ENCODE measurements at regions not wholly inside any gene's neighbourhood (a gene's known extent, or its start where the extent isn't known, plus 50 kb on each side); places are given as distances from the start of the nearest gene placed in this dataset.

DNA sequence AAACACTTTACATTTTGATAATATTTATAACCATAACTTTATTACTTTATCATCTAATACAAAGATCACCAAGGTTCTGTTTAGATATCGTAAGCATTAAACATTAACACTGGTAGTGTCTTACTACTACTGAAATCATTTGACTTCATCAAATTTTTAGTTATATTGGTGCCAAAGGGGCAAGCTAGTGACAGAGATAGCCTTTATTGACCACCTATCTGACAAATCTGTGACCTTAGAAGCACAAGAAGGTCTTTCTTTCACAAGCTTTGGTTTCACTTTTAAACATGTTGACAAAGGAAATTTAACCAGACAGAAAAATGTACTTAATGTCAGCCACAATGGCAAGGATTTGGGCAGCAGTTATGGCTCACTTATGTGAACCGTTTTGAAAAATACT lies 50.7 kb upstream of the ENPP4 start:
- ChIA-PET POLR2A (no interaction called here), RAD21 (ENCODE audit: low non-redundant PET in 1 of 2, low total read pairs in 2 of 2, uncharacterized antibody in 2 of 2, unreplicated experiment in 2 of 2) (no interaction called here), CTCF (interaction anchor here (1.6 kb wide), 1 partner anchor 11 kb away, joined by 5 read pairs; no protein-coding TSS in a partner anchor)
- Histone ChIP-seq H3K79me2 (ENCODE audit: insufficient read depth, low read length) (no peaks in the 10 kb centered on the region), H3K4me2 (ENCODE audit: low read length) (no peak overlapping the region), H2AFZ (ENCODE audit: low read depth, low read length, poor library complexity, severe bottlenecking) (no peak overlapping the region), H3K36me3 (ENCODE audit: control insufficient read depth in 1 of 2, insufficient read depth in 2 of 2, low read length in 2 of 2) (no peaks in the 10 kb centered on the region), H3K9ac (ENCODE audit: low read length) (no peak overlapping the region), H4K20me1 (ENCODE audit: insufficient read depth) (no peaks in the 10 kb centered on the region), H3K4me3 (replicated peaks in 1 of 2; ENCODE audit: low read depth in 1 of 2, low read length in 2 of 2) (no peak overlapping the region), H3K9me2 (ENCODE audit: insufficient read depth) (no peaks in the 10 kb centered on the region; the same call in 1 of the 2 replicates), H3K4me1 (ENCODE audit: control insufficient read depth in 1 of 2, insufficient read depth in 2 of 2, low read length in 2 of 2) (no peaks in the 10 kb centered on the region), H3K27ac (ENCODE audit: low read depth, low read length) (no peak overlapping the region), H3K9me3 (ENCODE audit: control insufficient read depth in 1 of 2, insufficient read depth in 1 of 2, low read depth in 1 of 2, low read length in 2 of 2) (no peaks in the 10 kb centered on the region), H3K27me3 (ENCODE audit: insufficient read depth, low read length) (no peaks in the 10 kb centered on the region)
- no peak for ATAC-seq
- TF ChIP-seq, protein P1, sequence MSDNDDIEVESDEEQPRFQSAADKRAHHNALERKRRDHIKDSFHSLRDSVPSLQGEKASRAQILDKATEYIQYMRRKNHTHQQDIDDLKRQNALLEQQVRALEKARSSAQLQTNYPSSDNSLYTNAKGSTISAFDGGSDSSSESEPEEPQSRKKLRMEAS (IDR thresholded peaks at IDR 0.05), result no peak
- TF ChIP-seq TCF7L2 (IDR thresholded peaks at IDR 0.05; ENCODE audit: borderline replicate concordance, extremely low read depth, insufficient read depth, insufficient read length), result no peak
- TF ChIP-seq, protein P2, sequence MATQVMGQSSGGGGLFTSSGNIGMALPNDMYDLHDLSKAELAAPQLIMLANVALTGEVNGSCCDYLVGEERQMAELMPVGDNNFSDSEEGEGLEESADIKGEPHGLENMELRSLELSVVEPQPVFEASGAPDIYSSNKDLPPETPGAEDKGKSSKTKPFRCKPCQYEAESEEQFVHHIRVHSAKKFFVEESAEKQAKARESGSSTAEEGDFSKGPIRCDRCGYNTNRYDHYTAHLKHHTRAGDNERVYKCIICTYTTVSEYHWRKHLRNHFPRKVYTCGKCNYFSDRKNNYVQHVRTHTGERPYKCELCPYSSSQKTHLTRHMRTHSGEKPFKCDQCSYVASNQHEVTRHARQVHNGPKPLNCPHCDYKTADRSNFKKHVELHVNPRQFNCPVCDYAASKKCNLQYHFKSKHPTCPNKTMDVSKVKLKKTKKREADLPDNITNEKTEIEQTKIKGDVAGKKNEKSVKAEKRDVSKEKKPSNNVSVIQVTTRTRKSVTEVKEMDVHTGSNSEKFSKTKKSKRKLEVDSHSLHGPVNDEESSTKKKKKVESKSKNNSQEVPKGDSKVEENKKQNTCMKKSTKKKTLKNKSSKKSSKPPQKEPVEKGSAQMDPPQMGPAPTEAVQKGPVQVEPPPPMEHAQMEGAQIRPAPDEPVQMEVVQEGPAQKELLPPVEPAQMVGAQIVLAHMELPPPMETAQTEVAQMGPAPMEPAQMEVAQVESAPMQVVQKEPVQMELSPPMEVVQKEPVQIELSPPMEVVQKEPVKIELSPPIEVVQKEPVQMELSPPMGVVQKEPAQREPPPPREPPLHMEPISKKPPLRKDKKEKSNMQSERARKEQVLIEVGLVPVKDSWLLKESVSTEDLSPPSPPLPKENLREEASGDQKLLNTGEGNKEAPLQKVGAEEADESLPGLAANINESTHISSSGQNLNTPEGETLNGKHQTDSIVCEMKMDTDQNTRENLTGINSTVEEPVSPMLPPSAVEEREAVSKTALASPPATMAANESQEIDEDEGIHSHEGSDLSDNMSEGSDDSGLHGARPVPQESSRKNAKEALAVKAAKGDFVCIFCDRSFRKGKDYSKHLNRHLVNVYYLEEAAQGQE (IDR thresholded peaks at IDR 0.05; ENCODE audit: low read depth), result no peak
- TF ChIP-seq CBX3 (IDR thresholded peaks at IDR 0.05; ENCODE audit: low read depth), result no peak
- TF ChIP-seq SP1 (IDR thresholded peaks at IDR 0.05; ENCODE audit: low read depth), result no peak
- TF ChIP-seq, protein P3, sequence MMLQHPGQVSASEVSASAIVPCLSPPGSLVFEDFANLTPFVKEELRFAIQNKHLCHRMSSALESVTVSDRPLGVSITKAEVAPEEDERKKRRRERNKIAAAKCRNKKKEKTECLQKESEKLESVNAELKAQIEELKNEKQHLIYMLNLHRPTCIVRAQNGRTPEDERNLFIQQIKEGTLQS (IDR thresholded peaks at IDR 0.05), result no peak
- no peak for TF ChIP-seq SRF (IDR thresholded peaks at IDR 0.05; ENCODE audit: low read depth)
- TF ChIP-seq EZH2phosphoT487 (IDR thresholded peaks at IDR 0.05; ENCODE audit: borderline replicate concordance), result no peak
- TF ChIP-seq ZNF274 (IDR thresholded peaks at IDR 0.05; ENCODE audit: low read depth, low read length), result no peak
- TF ChIP-seq, protein P4, sequence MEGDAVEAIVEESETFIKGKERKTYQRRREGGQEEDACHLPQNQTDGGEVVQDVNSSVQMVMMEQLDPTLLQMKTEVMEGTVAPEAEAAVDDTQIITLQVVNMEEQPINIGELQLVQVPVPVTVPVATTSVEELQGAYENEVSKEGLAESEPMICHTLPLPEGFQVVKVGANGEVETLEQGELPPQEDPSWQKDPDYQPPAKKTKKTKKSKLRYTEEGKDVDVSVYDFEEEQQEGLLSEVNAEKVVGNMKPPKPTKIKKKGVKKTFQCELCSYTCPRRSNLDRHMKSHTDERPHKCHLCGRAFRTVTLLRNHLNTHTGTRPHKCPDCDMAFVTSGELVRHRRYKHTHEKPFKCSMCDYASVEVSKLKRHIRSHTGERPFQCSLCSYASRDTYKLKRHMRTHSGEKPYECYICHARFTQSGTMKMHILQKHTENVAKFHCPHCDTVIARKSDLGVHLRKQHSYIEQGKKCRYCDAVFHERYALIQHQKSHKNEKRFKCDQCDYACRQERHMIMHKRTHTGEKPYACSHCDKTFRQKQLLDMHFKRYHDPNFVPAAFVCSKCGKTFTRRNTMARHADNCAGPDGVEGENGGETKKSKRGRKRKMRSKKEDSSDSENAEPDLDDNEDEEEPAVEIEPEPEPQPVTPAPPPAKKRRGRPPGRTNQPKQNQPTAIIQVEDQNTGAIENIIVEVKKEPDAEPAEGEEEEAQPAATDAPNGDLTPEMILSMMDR (IDR thresholded peaks at IDR 0.05 in 2 of 3, conservative IDR thresholded peaks at IDR 0.05 in 1 of 3; ENCODE audit: borderline replicate concordance in 1 of 3, insufficient read depth in 1 of 3, low read depth in 2 of 3, low read length in 2 of 3), result no peak
- TF ChIP-seq POLR2A (IDR thresholded peaks at IDR 0.05; ENCODE audit: borderline replicate concordance, extremely low read depth, insufficient read depth, insufficient read length), result no peak
- no peak for TF ChIP-seq CEBPB (IDR thresholded peaks at IDR 0.05; ENCODE audit: low read depth)
- no peak for TF ChIP-seq EGR1 (IDR thresholded peaks at IDR 0.05; ENCODE audit: low read depth)
- no peak for TF ChIP-seq JUND (IDR thresholded peaks at IDR 0.05)
- no peak for TF ChIP-seq FOSL1 (IDR thresholded peaks at IDR 0.05; ENCODE audit: low read depth)
- DNase-seq (ENCODE audit: low read depth, low spot score), result no peak
- no TSS peak for BruUV-seq (replicated peaks)
- intact Hi-C loops (cut with micrococcal nuclease), result no loop called here

Data from HCT116 (cell line).